Ectodermal cell (in vitro differentiated cells): ENCODE measurements at regions not wholly inside any gene's neighbourhood (a gene's known extent, or its start where the extent isn't known, plus 50 kb on each side); places are given as distances from the start of the nearest gene placed in this dataset.

Experiments used
- H3K27ac ChIP-seq: 2 replicates; pipeline ENCODE4 v1.7.0; 2013; ENCODE audit warnings: mild to moderate bottlenecking, low read depth, low read length; ENCODE audit not compliant: insufficient read depth, poor library complexity, severe bottlenecking
- H3K27me3 ChIP-seq: 2 replicates; pipeline ENCODE4 v1.7.0; 2013; ENCODE audit warnings: mild to moderate bottlenecking, low read length; ENCODE audit not compliant: insufficient read depth, control insufficient read depth, poor library complexity, severe bottlenecking
- H3K36me3 ChIP-seq: one replicate; pipeline ENCODE4 v1.7.0; 2013; ENCODE audit warnings: low read length; ENCODE audit not compliant: control insufficient read depth, insufficient read depth
- H3K4me1 ChIP-seq: one replicate; pipeline ENCODE4 v1.7.0; 2013; ENCODE audit warnings: low read length; ENCODE audit not compliant: control insufficient read depth, insufficient read depth
- H3K4me3 ChIP-seq: 2 replicates; pipeline ENCODE4 v1.7.0; 2013; ENCODE audit warnings: low read depth, low read length, control low read depth; ENCODE audit not compliant: insufficient read depth
- H3K9me3 ChIP-seq: 2 replicates; pipeline ENCODE4 v1.7.0; 2013; ENCODE audit warnings: mild to moderate bottlenecking, low read length, moderate library complexity; ENCODE audit not compliant: control insufficient read depth
- WGBS, 2 experiments: methylation state at CpG; one replicate each; pipeline ENCODE4 v1.1.7; 2013; ENCODE audit warnings: missing lambda C conversion rate in 2 of 2; 5-methylcytosine and 5-hydroxymethylcytosine counted together

GRCh38 chr11:127288926-127289325 is 288.4 kb upstream of the KIRREL3 start:
- H3K4me3 ChIP-seq: no peak overlapping the region
- WGBS, 2 experiments: 85 to 95% methylated on average over 4 to 5 of the region's 5 CpGs
- no peaks in the 10 kb centered on the region for H3K27me3 ChIP-seq
- no peaks in the 10 kb centered on the region for H3K9me3 ChIP-seq
- H3K27ac ChIP-seq: no peak overlapping the region
- H3K36me3 ChIP-seq: no peaks in the 10 kb centered on the region
- H3K4me1 ChIP-seq: no peaks in the 10 kb centered on the region

- WGBS, 2 experiments: 100% methylated on average over 1 of the region's 1 CpG; no CpG with 5 or more reads in 1 of the 2 experiments
- H3K4me3 ChIP-seq: no peak overlapping the region
- H3K9me3 ChIP-seq: no peaks in the 10 kb centered on the region
- H3K36me3 ChIP-seq: no peaks in the 10 kb centered on the region
- H3K4me1 ChIP-seq: no peaks in the 10 kb centered on the region
- H3K27me3 ChIP-seq: no peaks in the 10 kb centered on the region
- H3K27ac ChIP-seq: no peak overlapping the region
Observed at GRCh38 chr11:127281534-127281933, 281.0 kb upstream of the KIRREL3 start.

GRCh38 chr11:127275774-127276173 is 275.2 kb upstream of the KIRREL3 start:
- no peaks in the 10 kb centered on the region for H3K36me3 ChIP-seq
- WGBS, 2 experiments: 85 to 90% methylated on average over 9 of the region's 9 CpGs
- no peaks in the 10 kb centered on the region for H3K27me3 ChIP-seq
- no peaks in the 10 kb centered on the region for H3K9me3 ChIP-seq
- H3K27ac ChIP-seq: no peak overlapping the region
- no peaks in the 10 kb centered on the region for H3K4me1 ChIP-seq
- no peak overlapping the region for H3K4me3 ChIP-seq

- 92% methylated on average over 1 of the region's 1 CpG for WGBS, 2 experiments
- no peaks in the 10 kb centered on the region for H3K36me3 ChIP-seq
- H3K4me3 ChIP-seq: no peak overlapping the region
- H3K4me1 ChIP-seq: no peaks in the 10 kb centered on the region
- H3K27me3 ChIP-seq: no peaks in the 10 kb centered on the region
- no peaks in the 10 kb centered on the region for H3K9me3 ChIP-seq
- H3K27ac ChIP-seq: no peak overlapping the region
Observed at GRCh38 chr11:127274328-127274676, 273.7 kb upstream of the KIRREL3 start.

GRCh38 chr11:127273593-127274327 is 273.2 kb upstream of the KIRREL3 start:
- Histone ChIP-seq H3K27ac (no peak overlapping the region), H3K9me3 (no peaks in the 10 kb centered on the region), H3K4me3 (no peak overlapping the region), H3K36me3 (no peaks in the 10 kb centered on the region), H3K27me3 (no peaks in the 10 kb centered on the region), H3K4me1 (peaks cover 3% of the 10 kb centered on the region)
- WGBS, 2 experiments: 90 to 92% methylated on average over 4 to 5 of the region's 5 CpGs

- H3K27me3 ChIP-seq: no peaks in the 10 kb centered on the region
- H3K9me3 ChIP-seq: no peaks in the 10 kb centered on the region
- 89 to 94% methylated on average over 2 of the region's 2 CpGs for WGBS, 2 experiments
- no peak overlapping the region for H3K27ac ChIP-seq
- no peak overlapping the region for H3K4me3 ChIP-seq
- peaks cover 9% of the 10 kb centered on the region for H3K4me1 ChIP-seq
- no peaks in the 10 kb centered on the region for H3K36me3 ChIP-seq
Observed at GRCh38 chr11:127270851-127271250, 270.3 kb upstream of the KIRREL3 start.

GRCh38 chr11:127269911-127270310 is 269.3 kb upstream of the KIRREL3 start:
- Histone ChIP-seq H3K4me1 (peaks cover 9% of the 10 kb centered on the region), H3K27me3 (no peaks in the 10 kb centered on the region), H3K27ac (no peak overlapping the region), H3K9me3 (no peaks in the 10 kb centered on the region), H3K4me3 (no peak overlapping the region), H3K36me3 (no peaks in the 10 kb centered on the region)
- 91 to 95% methylated on average over 1 of the region's 1 CpG for WGBS, 2 experiments

GRCh38 chr11:127268932-127269331 is 268.4 kb upstream of the KIRREL3 start:
- H3K4me1 ChIP-seq: peaks cover 9% of the 10 kb centered on the region
- no peaks in the 10 kb centered on the region for H3K9me3 ChIP-seq
- H3K36me3 ChIP-seq: no peaks in the 10 kb centered on the region
- no peak overlapping the region for H3K27ac ChIP-seq
- H3K27me3 ChIP-seq: no peaks in the 10 kb centered on the region
- H3K4me3 ChIP-seq: no peak overlapping the region

- Histone ChIP-seq H3K27ac (no peak overlapping the region), H3K4me3 (no peak overlapping the region), H3K36me3 (no peaks in the 10 kb centered on the region), H3K27me3 (no peaks in the 10 kb centered on the region), H3K4me1 (peaks cover 9% of the 10 kb centered on the region), H3K9me3 (no peaks in the 10 kb centered on the region)
- 75 to 83% methylated on average over 7 of the region's 7 CpGs for WGBS, 2 experiments
Observed at GRCh38 chr11:127268521-127268920, 268.0 kb upstream of the KIRREL3 start.

GRCh38 chr11:127259102-127259501 is 258.5 kb upstream of the KIRREL3 start:
- Histone ChIP-seq H3K36me3 (no peaks in the 10 kb centered on the region), H3K4me1 (no peaks in the 10 kb centered on the region), H3K27ac (no peak overlapping the region), H3K4me3 (no peak overlapping the region), H3K27me3 (no peaks in the 10 kb centered on the region), H3K9me3 (no peaks in the 10 kb centered on the region)
- WGBS, 2 experiments: 89 to 90% methylated on average over 1 of the region's 1 CpG

- WGBS, 2 experiments: 92 to 93% methylated on average over 6 of the region's 6 CpGs
- Histone ChIP-seq H3K4me3 (no peak overlapping the region), H3K27me3 (no peaks in the 10 kb centered on the region), H3K36me3 (no peaks in the 10 kb centered on the region), H3K9me3 (no peaks in the 10 kb centered on the region), H3K4me1 (no peaks in the 10 kb centered on the region), H3K27ac (no peak overlapping the region)
Observed at GRCh38 chr11:127255209-127255608, 254.6 kb upstream of the KIRREL3 start.
